ENCODE measurements at regions not wholly inside any gene's neighbourhood (a gene's known extent, or its start where the extent isn't known, plus 50 kb on each side); places are given as distances from the start of the nearest gene placed in this dataset.

DNA sequence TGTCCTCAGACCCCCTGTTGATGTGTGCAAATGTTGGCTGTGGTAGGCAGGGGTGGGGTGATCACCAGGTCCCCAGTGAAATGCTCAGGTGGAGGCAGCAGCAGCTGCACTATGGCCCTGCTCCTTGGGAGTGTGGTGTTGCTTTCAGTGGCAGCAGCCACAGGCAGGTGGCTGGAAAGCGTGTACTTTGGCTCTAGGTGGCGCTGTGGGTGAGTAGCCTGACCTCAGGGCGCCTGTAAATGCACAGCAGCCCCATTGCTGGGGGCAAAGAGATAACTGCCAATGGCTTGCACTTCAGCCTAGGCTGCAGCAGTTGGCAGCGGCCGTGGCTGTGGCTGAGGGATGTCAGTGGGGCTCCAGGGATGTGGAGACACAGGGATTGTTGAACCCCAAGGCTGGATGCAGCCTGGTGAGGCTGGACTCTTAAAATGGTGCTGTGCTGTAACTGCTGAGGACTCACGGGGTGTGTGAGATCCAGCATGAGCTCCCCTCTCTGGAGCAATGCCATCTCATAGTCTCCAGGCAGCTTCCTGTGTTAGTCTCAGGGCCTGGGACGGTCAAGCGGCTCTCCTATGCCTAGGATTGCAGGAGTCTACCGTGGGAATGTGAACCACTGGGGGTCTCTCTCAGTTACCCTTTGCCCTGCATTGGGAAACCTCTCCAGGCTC lies 421.7 kb upstream of the HTR2C start:
- TF ChIP-seq ZNF596 (tag by site-specific recombination; IDR thresholded peaks at IDR 0.05) (no peak), ZNF274 (IDR thresholded peaks at IDR 0.05; ENCODE audit: low read length) (no peak), ZNF274 (tag by site-specific recombination; IDR thresholded peaks at IDR 0.05; ENCODE audit: borderline replicate concordance) (no peak), SP7 (tag by site-specific recombination; IDR thresholded peaks at IDR 0.05) (no peak), ZNF76 (tag by site-specific recombination; IDR thresholded peaks at IDR 0.05; ENCODE audit: borderline replicate concordance, low read depth) (no peak), ZNF155 (tag by site-specific recombination; IDR thresholded peaks at IDR 0.05) (no peak), ZNF571 (tag by site-specific recombination; IDR thresholded peaks at IDR 0.05) (no peak), ZNF701 (tag by site-specific recombination; IDR thresholded peaks at IDR 0.05) (no peak), EGR2 (tag by site-specific recombination; IDR thresholded peaks at IDR 0.05; ENCODE audit: low read depth) (no peak), YY1 (tag by site-specific recombination; IDR thresholded peaks at IDR 0.05) (no peak), ZNF521 (tag by site-specific recombination; IDR thresholded peaks at IDR 0.05) (no peak)
- TF ChIP-seq, protein P1, sequence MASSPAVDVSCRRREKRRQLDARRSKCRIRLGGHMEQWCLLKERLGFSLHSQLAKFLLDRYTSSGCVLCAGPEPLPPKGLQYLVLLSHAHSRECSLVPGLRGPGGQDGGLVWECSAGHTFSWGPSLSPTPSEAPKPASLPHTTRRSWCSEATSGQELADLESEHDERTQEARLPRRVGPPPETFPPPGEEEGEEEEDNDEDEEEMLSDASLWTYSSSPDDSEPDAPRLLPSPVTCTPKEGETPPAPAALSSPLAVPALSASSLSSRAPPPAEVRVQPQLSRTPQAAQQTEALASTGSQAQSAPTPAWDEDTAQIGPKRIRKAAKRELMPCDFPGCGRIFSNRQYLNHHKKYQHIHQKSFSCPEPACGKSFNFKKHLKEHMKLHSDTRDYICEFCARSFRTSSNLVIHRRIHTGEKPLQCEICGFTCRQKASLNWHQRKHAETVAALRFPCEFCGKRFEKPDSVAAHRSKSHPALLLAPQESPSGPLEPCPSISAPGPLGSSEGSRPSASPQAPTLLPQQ (tag by site-specific recombination; IDR thresholded peaks at IDR 0.05) = no peak
- TF ChIP-seq, protein P2, sequence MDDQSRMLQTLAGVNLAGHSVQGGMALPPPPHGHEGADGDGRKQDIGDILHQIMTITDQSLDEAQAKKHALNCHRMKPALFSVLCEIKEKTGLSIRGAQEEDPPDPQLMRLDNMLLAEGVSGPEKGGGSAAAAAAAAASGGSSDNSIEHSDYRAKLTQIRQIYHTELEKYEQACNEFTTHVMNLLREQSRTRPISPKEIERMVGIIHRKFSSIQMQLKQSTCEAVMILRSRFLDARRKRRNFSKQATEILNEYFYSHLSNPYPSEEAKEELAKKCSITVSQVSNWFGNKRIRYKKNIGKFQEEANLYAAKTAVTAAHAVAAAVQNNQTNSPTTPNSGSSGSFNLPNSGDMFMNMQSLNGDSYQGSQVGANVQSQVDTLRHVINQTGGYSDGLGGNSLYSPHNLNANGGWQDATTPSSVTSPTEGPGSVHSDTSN (CRISPR knock-in tag; IDR thresholded peaks at IDR 0.05) = no peak
- TF ChIP-seq, protein P3, sequence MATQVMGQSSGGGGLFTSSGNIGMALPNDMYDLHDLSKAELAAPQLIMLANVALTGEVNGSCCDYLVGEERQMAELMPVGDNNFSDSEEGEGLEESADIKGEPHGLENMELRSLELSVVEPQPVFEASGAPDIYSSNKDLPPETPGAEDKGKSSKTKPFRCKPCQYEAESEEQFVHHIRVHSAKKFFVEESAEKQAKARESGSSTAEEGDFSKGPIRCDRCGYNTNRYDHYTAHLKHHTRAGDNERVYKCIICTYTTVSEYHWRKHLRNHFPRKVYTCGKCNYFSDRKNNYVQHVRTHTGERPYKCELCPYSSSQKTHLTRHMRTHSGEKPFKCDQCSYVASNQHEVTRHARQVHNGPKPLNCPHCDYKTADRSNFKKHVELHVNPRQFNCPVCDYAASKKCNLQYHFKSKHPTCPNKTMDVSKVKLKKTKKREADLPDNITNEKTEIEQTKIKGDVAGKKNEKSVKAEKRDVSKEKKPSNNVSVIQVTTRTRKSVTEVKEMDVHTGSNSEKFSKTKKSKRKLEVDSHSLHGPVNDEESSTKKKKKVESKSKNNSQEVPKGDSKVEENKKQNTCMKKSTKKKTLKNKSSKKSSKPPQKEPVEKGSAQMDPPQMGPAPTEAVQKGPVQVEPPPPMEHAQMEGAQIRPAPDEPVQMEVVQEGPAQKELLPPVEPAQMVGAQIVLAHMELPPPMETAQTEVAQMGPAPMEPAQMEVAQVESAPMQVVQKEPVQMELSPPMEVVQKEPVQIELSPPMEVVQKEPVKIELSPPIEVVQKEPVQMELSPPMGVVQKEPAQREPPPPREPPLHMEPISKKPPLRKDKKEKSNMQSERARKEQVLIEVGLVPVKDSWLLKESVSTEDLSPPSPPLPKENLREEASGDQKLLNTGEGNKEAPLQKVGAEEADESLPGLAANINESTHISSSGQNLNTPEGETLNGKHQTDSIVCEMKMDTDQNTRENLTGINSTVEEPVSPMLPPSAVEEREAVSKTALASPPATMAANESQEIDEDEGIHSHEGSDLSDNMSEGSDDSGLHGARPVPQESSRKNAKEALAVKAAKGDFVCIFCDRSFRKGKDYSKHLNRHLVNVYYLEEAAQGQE (tag by site-specific recombination; IDR thresholded peaks at IDR 0.05) = no peak
- TF ChIP-seq, protein P4, sequence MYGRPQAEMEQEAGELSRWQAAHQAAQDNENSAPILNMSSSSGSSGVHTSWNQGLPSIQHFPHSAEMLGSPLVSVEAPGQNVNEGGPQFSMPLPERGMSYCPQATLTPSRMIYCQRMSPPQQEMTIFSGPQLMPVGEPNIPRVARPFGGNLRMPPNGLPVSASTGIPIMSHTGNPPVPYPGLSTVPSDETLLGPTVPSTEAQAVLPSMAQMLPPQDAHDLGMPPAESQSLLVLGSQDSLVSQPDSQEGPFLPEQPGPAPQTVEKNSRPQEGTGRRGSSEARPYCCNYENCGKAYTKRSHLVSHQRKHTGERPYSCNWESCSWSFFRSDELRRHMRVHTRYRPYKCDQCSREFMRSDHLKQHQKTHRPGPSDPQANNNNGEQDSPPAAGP (tag by site-specific recombination; IDR thresholded peaks at IDR 0.05) = no peak
- no peak overlapping the region for H3K27ac ChIP-seq (ENCODE audit: extremely low read depth, low read depth, low read length)
- ChIA-PET CTCF (interaction anchor here (1.1 kb wide), 2 partner anchors 16 to 21 kb away, joined by 3 to 6 read pairs; no protein-coding TSS in a partner anchor), POLR2A (no interaction called here)
- no peak overlapping the region for H3K4me3 ChIP-seq (ENCODE audit: low read depth, low read length)
- no peaks in the 10 kb centered on the region for H3K4me1 ChIP-seq (ENCODE audit: control insufficient read depth, insufficient read depth, low read length)
- H3K9me3 ChIP-seq (ENCODE audit: control insufficient read depth, insufficient read depth, low read depth, low read length) = no peaks in the 10 kb centered on the region
- H3K36me3 ChIP-seq (ENCODE audit: control insufficient read depth in 2 of 2, insufficient read depth in 1 of 2, low read length in 2 of 2) = no peaks in the 10 kb centered on the region

DNA sequence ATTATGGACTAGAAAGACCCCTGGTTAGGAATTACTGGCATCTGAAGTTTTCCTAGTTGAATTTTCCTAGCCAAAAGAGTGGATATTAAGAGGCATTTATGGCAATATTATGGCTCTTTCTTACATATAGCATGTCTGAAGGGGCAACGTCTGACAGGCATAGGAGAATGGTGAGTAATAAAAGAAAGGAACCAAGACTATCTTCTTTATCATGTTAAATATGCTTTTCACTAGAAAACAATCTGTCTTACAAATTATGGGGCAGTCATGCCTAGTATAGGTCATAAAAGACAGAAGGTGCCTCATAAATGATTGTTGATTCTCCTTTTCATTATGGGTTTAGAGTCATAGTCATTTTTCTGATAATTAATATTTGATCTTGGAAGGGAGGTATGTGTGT lies 431.1 kb upstream of the HTR2C start:
- no peak overlapping the region for H3K27ac ChIP-seq (ENCODE audit: extremely low read depth, low read depth, low read length)
- no peaks in the 10 kb centered on the region for H3K4me1 ChIP-seq (ENCODE audit: control insufficient read depth, insufficient read depth, low read length)
- H3K4me3 ChIP-seq (ENCODE audit: low read depth, low read length) = no peak overlapping the region
- ChIA-PET POLR2A (no interaction called here), CTCF (no interaction called here)
- H3K9me3 ChIP-seq (ENCODE audit: control insufficient read depth, insufficient read depth, low read depth, low read length) = no peaks in the 10 kb centered on the region
- H3K36me3 ChIP-seq (ENCODE audit: control insufficient read depth in 2 of 2, insufficient read depth in 1 of 2, low read length in 2 of 2) = no peaks in the 10 kb centered on the region
- TF ChIP-seq ZNF114 (tag by site-specific recombination; IDR thresholded peaks at IDR 0.05) (no peak), WT1 (tag by site-specific recombination; IDR thresholded peaks at IDR 0.05) (no peak), ZNF529 (tag by site-specific recombination; IDR thresholded peaks at IDR 0.05; ENCODE audit: insufficient replicate concordance) (no peak), ZNF404 (tag by site-specific recombination; IDR thresholded peaks at IDR 0.05) (no peak), ZNF585B (tag by site-specific recombination; IDR thresholded peaks at IDR 0.05) (no peak), ZNF621 (tag by site-specific recombination; IDR thresholded peaks at IDR 0.05) (no peak)
- TF ChIP-seq, protein P5, sequence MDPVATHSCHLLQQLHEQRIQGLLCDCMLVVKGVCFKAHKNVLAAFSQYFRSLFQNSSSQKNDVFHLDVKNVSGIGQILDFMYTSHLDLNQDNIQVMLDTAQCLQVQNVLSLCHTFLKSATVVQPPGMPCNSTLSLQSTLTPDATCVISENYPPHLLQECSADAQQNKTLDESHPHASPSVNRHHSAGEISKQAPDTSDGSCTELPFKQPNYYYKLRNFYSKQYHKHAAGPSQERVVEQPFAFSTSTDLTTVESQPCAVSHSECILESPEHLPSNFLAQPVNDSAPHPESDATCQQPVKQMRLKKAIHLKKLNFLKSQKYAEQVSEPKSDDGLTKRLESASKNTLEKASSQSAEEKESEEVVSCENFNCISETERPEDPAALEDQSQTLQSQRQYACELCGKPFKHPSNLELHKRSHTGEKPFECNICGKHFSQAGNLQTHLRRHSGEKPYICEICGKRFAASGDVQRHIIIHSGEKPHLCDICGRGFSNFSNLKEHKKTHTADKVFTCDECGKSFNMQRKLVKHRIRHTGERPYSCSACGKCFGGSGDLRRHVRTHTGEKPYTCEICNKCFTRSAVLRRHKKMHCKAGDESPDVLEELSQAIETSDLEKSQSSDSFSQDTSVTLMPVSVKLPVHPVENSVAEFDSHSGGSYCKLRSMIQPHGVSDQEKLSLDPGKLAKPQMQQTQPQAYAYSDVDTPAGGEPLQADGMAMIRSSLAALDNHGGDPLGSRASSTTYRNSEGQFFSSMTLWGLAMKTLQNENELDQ (tag by site-specific recombination; IDR thresholded peaks at IDR 0.05; ENCODE audit: low read depth) = no peak
- TF ChIP-seq, protein P6, sequence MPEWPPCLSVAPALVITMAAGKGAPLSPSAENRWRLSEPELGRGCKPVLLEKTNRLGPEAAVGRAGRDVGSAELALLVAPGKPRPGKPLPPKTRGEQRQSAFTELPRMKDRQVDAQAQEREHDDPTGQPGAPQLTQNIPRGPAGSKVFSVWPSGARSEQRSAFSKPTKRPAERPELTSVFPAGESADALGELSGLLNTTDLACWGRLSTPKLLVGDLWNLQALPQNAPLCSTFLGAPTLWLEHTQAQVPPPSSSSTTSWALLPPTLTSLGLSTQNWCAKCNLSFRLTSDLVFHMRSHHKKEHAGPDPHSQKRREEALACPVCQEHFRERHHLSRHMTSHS (tag by site-specific recombination; IDR thresholded peaks at IDR 0.05) = no peak
- TF ChIP-seq, protein P7, sequence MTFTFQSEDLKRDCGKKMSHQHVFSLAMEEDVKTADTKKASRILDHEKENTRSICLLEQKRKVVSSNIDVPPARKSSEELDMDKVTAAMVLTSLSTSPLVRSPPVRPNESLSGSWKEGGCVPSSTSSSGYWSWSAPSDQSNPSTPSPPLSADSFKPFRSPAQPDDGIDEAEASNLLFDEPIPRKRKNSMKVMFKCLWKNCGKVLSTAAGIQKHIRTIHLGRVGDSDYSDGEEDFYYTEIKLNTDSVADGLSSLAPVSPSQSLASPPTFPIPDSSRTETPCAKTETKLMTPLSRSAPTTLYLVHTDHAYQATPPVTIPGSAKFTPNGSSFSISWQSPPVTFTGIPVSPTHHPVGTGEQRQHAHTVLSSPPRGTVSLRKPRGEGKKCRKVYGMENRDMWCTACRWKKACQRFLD (tag by site-specific recombination; IDR thresholded peaks at IDR 0.05) = no peak

All from HEK293 (cell line).